ENCODE measurements at regions not wholly inside any gene's neighbourhood (a gene's known extent, or its start where the extent isn't known, plus 50 kb on each side); places are given as distances from the start of the nearest gene placed in this dataset.

- TF ChIP-seq RNF2 (conservative IDR thresholded peaks at IDR 0.05; ENCODE audit: low read depth) (no peak), ZNF350 (CRISPR knock-in tag; IDR thresholded peaks at IDR 0.05; ENCODE audit: borderline replicate concordance, low read depth) (no peak), ZNF652 (CRISPR knock-in tag; IDR thresholded peaks at IDR 0.05; ENCODE audit: borderline replicate concordance, low read depth) (no peak), BCL6 (CRISPR knock-in tag; IDR thresholded peaks at IDR 0.05) (no peak), CBX1 (IDR thresholded peaks at IDR 0.05; ENCODE audit: low read depth) (no peak)
- TF ChIP-seq, protein P1, sequence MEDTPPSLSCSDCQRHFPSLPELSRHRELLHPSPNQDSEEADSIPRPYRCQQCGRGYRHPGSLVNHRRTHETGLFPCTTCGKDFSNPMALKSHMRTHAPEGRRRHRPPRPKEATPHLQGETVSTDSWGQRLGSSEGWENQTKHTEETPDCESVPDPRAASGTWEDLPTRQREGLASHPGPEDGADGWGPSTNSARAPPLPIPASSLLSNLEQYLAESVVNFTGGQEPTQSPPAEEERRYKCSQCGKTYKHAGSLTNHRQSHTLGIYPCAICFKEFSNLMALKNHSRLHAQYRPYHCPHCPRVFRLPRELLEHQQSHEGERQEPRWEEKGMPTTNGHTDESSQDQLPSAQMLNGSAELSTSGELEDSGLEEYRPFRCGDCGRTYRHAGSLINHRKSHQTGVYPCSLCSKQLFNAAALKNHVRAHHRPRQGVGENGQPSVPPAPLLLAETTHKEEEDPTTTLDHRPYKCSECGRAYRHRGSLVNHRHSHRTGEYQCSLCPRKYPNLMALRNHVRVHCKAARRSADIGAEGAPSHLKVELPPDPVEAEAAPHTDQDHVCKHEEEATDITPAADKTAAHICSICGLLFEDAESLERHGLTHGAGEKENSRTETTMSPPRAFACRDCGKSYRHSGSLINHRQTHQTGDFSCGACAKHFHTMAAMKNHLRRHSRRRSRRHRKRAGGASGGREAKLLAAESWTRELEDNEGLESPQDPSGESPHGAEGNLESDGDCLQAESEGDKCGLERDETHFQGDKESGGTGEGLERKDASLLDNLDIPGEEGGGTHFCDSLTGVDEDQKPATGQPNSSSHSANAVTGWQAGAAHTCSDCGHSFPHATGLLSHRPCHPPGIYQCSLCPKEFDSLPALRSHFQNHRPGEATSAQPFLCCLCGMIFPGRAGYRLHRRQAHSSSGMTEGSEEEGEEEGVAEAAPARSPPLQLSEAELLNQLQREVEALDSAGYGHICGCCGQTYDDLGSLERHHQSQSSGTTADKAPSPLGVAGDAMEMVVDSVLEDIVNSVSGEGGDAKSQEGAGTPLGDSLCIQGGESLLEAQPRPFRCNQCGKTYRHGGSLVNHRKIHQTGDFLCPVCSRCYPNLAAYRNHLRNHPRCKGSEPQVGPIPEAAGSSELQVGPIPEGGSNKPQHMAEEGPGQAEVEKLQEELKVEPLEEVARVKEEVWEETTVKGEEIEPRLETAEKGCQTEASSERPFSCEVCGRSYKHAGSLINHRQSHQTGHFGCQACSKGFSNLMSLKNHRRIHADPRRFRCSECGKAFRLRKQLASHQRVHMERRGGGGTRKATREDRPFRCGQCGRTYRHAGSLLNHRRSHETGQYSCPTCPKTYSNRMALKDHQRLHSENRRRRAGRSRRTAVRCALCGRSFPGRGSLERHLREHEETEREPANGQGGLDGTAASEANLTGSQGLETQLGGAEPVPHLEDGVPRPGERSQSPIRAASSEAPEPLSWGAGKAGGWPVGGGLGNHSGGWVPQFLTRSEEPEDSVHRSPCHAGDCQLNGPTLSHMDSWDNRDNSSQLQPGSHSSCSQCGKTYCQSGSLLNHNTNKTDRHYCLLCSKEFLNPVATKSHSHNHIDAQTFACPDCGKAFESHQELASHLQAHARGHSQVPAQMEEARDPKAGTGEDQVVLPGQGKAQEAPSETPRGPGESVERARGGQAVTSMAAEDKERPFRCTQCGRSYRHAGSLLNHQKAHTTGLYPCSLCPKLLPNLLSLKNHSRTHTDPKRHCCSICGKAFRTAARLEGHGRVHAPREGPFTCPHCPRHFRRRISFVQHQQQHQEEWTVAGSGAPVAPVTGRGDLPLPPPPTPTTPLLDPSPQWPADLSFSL (CRISPR knock-in tag; IDR thresholded peaks at IDR 0.05) = no peak
- TF ChIP-seq, protein P2, sequence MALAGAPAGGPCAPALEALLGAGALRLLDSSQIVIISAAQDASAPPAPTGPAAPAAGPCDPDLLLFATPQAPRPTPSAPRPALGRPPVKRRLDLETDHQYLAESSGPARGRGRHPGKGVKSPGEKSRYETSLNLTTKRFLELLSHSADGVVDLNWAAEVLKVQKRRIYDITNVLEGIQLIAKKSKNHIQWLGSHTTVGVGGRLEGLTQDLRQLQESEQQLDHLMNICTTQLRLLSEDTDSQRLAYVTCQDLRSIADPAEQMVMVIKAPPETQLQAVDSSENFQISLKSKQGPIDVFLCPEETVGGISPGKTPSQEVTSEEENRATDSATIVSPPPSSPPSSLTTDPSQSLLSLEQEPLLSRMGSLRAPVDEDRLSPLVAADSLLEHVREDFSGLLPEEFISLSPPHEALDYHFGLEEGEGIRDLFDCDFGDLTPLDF (CRISPR knock-in tag; IDR thresholded peaks at IDR 0.05) = no peak
Measured at GRCh38 chr11:92854162-92854561, 115.3 kb upstream of the MTNR1B start (continued).
